ENCODE measurements at regions not wholly inside any gene's neighbourhood (a gene's known extent, or its start where the extent isn't known, plus 50 kb on each side); places are given as distances from the start of the nearest gene placed in this dataset.

GRCh38 chr7:47685151-47685550 is 103.2 kb upstream of the TNS3 start:
- no peak overlapping the region for H3K27ac Mint-ChIP-seq
- Histone ChIP-seq H3K27me3 (ENCODE audit: control insufficient read depth, insufficient read depth, low read length) (no peaks in the 10 kb centered on the region), H3K36me3 (ENCODE audit: control insufficient read depth, insufficient read depth, low read length) (no peaks in the 10 kb centered on the region), H3K9me3 (ENCODE audit: control insufficient read depth, insufficient read depth, low read length) (no peaks in the 10 kb centered on the region), H3K4me3 (ENCODE audit: low read length) (no peak overlapping the region), H3K4me1 (ENCODE audit: control insufficient read depth, insufficient read depth, low read length) (no peaks in the 10 kb centered on the region), H3K27ac (ENCODE audit: low read length) (no peak overlapping the region)
- no peak overlapping the region for H3K4me3 Mint-ChIP-seq
- ATAC-seq: no peak
- no peaks in the 10 kb centered on the region for H3K9me3 Mint-ChIP-seq
- peaks cover 5 to 10% of the 10 kb centered on the region in 2 donors for H3K4me1 Mint-ChIP-seq
- 78% methylated on average over 2 of the region's 3 CpGs for WGBS (ENCODE audit: insufficient coverage)
- intact Hi-C loops (cut with micrococcal nuclease): no loop called here
- TF ChIP-seq CTCF (IDR thresholded peaks at IDR 0.05): no peak
- no peak for DNase-seq
- H3K36me3 Mint-ChIP-seq: no peaks in the 10 kb centered on the region
- no peaks in the 10 kb centered on the region for H3K27me3 Mint-ChIP-seq (ENCODE audit: low read depth in 2 of 2)

- WGBS (ENCODE audit: insufficient coverage): 97% methylated on average over 3 of the region's 5 CpGs
- Histone ChIP-seq H3K36me3 (ENCODE audit: control insufficient read depth, insufficient read depth, low read length) (no peaks in the 10 kb centered on the region), H3K27me3 (ENCODE audit: control insufficient read depth, insufficient read depth, low read length) (no peaks in the 10 kb centered on the region), H3K4me1 (ENCODE audit: control insufficient read depth, insufficient read depth, low read length) (no peaks in the 10 kb centered on the region), H3K9me3 (ENCODE audit: control insufficient read depth, insufficient read depth, low read length) (no peaks in the 10 kb centered on the region), H3K4me3 (ENCODE audit: low read length) (no peak overlapping the region), H3K27ac (ENCODE audit: low read length) (no peak overlapping the region)
- peaks cover 5 to 10% of the 10 kb centered on the region in 2 donors for H3K4me1 Mint-ChIP-seq
- no peak for TF ChIP-seq CTCF (IDR thresholded peaks at IDR 0.05)
- intact Hi-C loops (cut with micrococcal nuclease): no loop called here
- no peak for ATAC-seq
- no peaks in the 10 kb centered on the region for H3K36me3 Mint-ChIP-seq
- H3K4me3 Mint-ChIP-seq: no peak overlapping the region
- H3K27ac Mint-ChIP-seq: no peak overlapping the region
- DNase-seq: no peak
- no peaks in the 10 kb centered on the region for H3K27me3 Mint-ChIP-seq (ENCODE audit: low read depth in 2 of 2)
- H3K9me3 Mint-ChIP-seq: no peaks in the 10 kb centered on the region
These were observed 102.8 kb upstream of the TNS3 start for GRCh38 chr7:47684728-47685127.

GRCh38 chr7:47683485-47683898 is 101.6 kb upstream of the TNS3 start:
- no peaks in the 10 kb centered on the region for H3K36me3 ChIP-seq (ENCODE audit: control insufficient read depth, insufficient read depth, low read length)
- DNase-seq: no peak
- Mint-ChIP-seq H3K27ac (no peak overlapping the region), H3K9me3 (no peaks in the 10 kb centered on the region), H3K4me1 (peaks cover 5 to 10% of the 10 kb centered on the region in 2 donors), H3K36me3 (no peaks in the 10 kb centered on the region), H3K27me3 (ENCODE audit: low read depth in 2 of 2) (no peaks in the 10 kb centered on the region), H3K4me3 (no peak overlapping the region)
- 94% methylated on average over 6 of the region's 6 CpGs for WGBS (ENCODE audit: insufficient coverage)
- no peak for TF ChIP-seq CTCF (IDR thresholded peaks at IDR 0.05)
- ATAC-seq: no peak
- intact Hi-C loops (cut with micrococcal nuclease): no loop called here
- H3K27me3 ChIP-seq (ENCODE audit: control insufficient read depth, insufficient read depth, low read length): no peaks in the 10 kb centered on the region
- no peaks in the 10 kb centered on the region for H3K4me1 ChIP-seq (ENCODE audit: control insufficient read depth, insufficient read depth, low read length)
- no peak overlapping the region for H3K4me3 ChIP-seq (ENCODE audit: low read length)
- no peaks in the 10 kb centered on the region for H3K9me3 ChIP-seq (ENCODE audit: control insufficient read depth, insufficient read depth, low read length)
- no peak overlapping the region for H3K27ac ChIP-seq (ENCODE audit: low read length)

GRCh38 chr7:47682874-47683273 is 101.0 kb upstream of the TNS3 start:
- H3K27ac Mint-ChIP-seq: no peak overlapping the region
- H3K9me3 ChIP-seq (ENCODE audit: control insufficient read depth, insufficient read depth, low read length): no peaks in the 10 kb centered on the region
- H3K4me3 ChIP-seq (ENCODE audit: low read length): no peak overlapping the region
- H3K27me3 ChIP-seq (ENCODE audit: control insufficient read depth, insufficient read depth, low read length): no peaks in the 10 kb centered on the region
- no peak overlapping the region for H3K27ac ChIP-seq (ENCODE audit: low read length)
- 79% methylated on average over 6 of the region's 6 CpGs for WGBS (ENCODE audit: insufficient coverage)
- H3K4me3 Mint-ChIP-seq: no peak overlapping the region
- TF ChIP-seq CTCF (IDR thresholded peaks at IDR 0.05): no peak
- intact Hi-C loops (cut with micrococcal nuclease): no loop called here
- DNase-seq (no peak), ATAC-seq (peak in 1 of 3 donors; percentile 66)
- H3K27me3 Mint-ChIP-seq (ENCODE audit: low read depth in 2 of 2): no peaks in the 10 kb centered on the region
- no peaks in the 10 kb centered on the region for H3K4me1 ChIP-seq (ENCODE audit: control insufficient read depth, insufficient read depth, low read length)
- no peaks in the 10 kb centered on the region for H3K36me3 ChIP-seq (ENCODE audit: control insufficient read depth, insufficient read depth, low read length)
- no peaks in the 10 kb centered on the region for H3K9me3 Mint-ChIP-seq
- peaks cover 5 to 10% of the 10 kb centered on the region in 2 donors for H3K4me1 Mint-ChIP-seq
- H3K36me3 Mint-ChIP-seq: no peaks in the 10 kb centered on the region

All from natural killer cell (primary cell).